SK-N-SH (cell line): ENCODE measurements at regions not wholly inside any gene's neighbourhood (a gene's known extent, or its start where the extent isn't known, plus 50 kb on each side); places are given as distances from the start of the nearest gene placed in this dataset.

ENCODE experiments used
- CTCF ChIA-PET: fragments of 300-600, 350-600 bp; formaldehyde crosslinking; extraction: SDS; loops from one replicate; lab custom pipeline; 2021; lab: Yijun Ruan, JAX
- POLR2A ChIA-PET: fragments of 350-600 bp; sonication (Branson Sonifier 250); formaldehyde crosslinking; extraction: SDS; loops from one replicate; lab custom pipeline; 2020; ENCODE audit warnings: antibody characterized with exemption, inconsistent platforms; lab: Yijun Ruan, JAX
- DNase-seq: peaks from one replicate; pipeline ENCODE4 v3.0.0; 2012
- H2AFZ ChIP-seq: fragments of 200-600 bp; sonication (generic); 2 replicates; pipeline ENCODE4 v1.8.1; 2016; ENCODE audit warnings: antibody characterized with exemption, mild to moderate bottlenecking, low read depth
- H3F3A ChIP-seq: fragments of 200-600 bp; sonication (generic); replicated peaks from 2 replicates; pipeline ENCODE3; 2016; ENCODE audit warnings: antibody characterized with exemption, mild to moderate bottlenecking; ENCODE audit not compliant: insufficient read depth
- H3K27ac ChIP-seq, 2 experiments: fragments of 200-500 bp in 1 of 2; fragments of 200-600 bp in 1 of 2; sonication (Bioruptor generic) in 1 of 2; sonication (generic), shearing (Covaris generic) in 1 of 2; 2 replicates each; pipeline versions ENCODE4 v1.5.1 to v1.6.1; 2014 to 2016; ENCODE audit warnings: low read depth in 2 of 2, inconsistent platforms in 1 of 2, low read length in 1 of 2, mild to moderate bottlenecking in 1 of 2, mixed read lengths in 1 of 2
- H3K27me3 ChIP-seq: fragments of 200-600 bp; sonication (generic), shearing (Covaris generic); 2 replicates; pipeline ENCODE4 v1.6.1; 2016; ENCODE audit warnings: mixed run types; ENCODE audit not compliant: insufficient read depth
- H3K36me3 ChIP-seq, 2 experiments: fragments of 200-500 bp in 1 of 2; fragments of 200-600 bp in 1 of 2; sonication (Bioruptor generic) in 1 of 2; sonication (generic) in 1 of 2; replicated peaks in 1 of 2; 2 replicates each; pipeline versions ENCODE3 to v1.5.1; 2014 to 2016; ENCODE audit warnings: low read length in 1 of 2, mild to moderate bottlenecking in 1 of 2; ENCODE audit not compliant: insufficient read depth in 2 of 2, control insufficient read depth in 1 of 2
- H3K4me1 ChIP-seq, 2 experiments: fragments of 200-500 bp in 1 of 2; fragments of 200-600 bp in 1 of 2; sonication (Bioruptor generic) in 1 of 2; sonication (generic), shearing (Covaris generic) in 1 of 2; 2 replicates each; pipeline versions ENCODE4 v1.5.1 to v1.6.1; 2014 to 2016; ENCODE audit warnings: low read depth in 1 of 2, low read length in 1 of 2, mixed run types in 1 of 2; ENCODE audit not compliant: insufficient read depth in 2 of 2, control insufficient read depth in 1 of 2
- H3K4me2 ChIP-seq: fragments of 200-600 bp; sonication (generic), shearing (Covaris generic); 2 replicates; pipeline ENCODE4 v1.6.1; 2017; ENCODE audit warnings: mixed run types
- H3K4me3 ChIP-seq, 2 experiments: fragments of 200-500 bp in 1 of 2; fragments of 200-600 bp in 1 of 2; sonication (Bioruptor generic) in 1 of 2; sonication (generic), shearing (Covaris generic) in 1 of 2; 2 replicates each; pipeline versions ENCODE4 v1.5.1 to v1.8.1; 2014 to 2016; ENCODE audit warnings: low read depth in 2 of 2, inconsistent platforms in 1 of 2, low read length in 1 of 2, mild to moderate bottlenecking in 1 of 2, mixed read lengths in 1 of 2, moderate library complexity in 1 of 2
- H3K79me2 ChIP-seq: fragments of 200-600 bp; sonication (generic); 2 replicates; pipeline ENCODE4 v1.8.1; 2017; ENCODE audit warnings: mild to moderate bottlenecking; ENCODE audit not compliant: insufficient read depth
- H3K9ac ChIP-seq: fragments of 200-600 bp; sonication (generic); 2 replicates; pipeline ENCODE4 v1.6.1; 2017; ENCODE audit warnings: mixed run types
- H3K9me2 ChIP-seq: fragments of 200-600 bp; sonication (generic); 2 replicates; pipeline ENCODE4 v1.6.1; 2017; ENCODE audit warnings: mixed run types
- H3K9me3 ChIP-seq: fragments of 200-600 bp; sonication (generic); 2 replicates; pipeline ENCODE4 v1.6.1; 2017; ENCODE audit warnings: mixed run types, mild to moderate bottlenecking, moderate library complexity
- H4K20me1 ChIP-seq: fragments of 200-600 bp; sonication (generic); 2 replicates; pipeline ENCODE4 v1.6.1; 2017; ENCODE audit warnings: mild to moderate bottlenecking, mixed run types; ENCODE audit not compliant: insufficient read depth
- CTCF ChIP-seq: fragments of 200-600 bp; sonication (generic); IDR thresholded peaks from 2 replicates; pipeline ENCODE4 v1.6.1; 2017; ENCODE audit warnings: antibody characterized with exemption, mild to moderate bottlenecking, moderate library complexity
- EP300 ChIP-seq, 2 experiments: IDR thresholded peaks; 2 replicates each; pipeline versions ENCODE4 v1.4.0 to v1.6.1; 2012; ENCODE audit warnings: borderline replicate concordance in 1 of 2, low read depth in 1 of 2, low read length in 1 of 2
- EZH2phosphoT487 ChIP-seq: fragments of 200-600 bp; sonication (generic); IDR thresholded peaks from 2 replicates; pipeline ENCODE4 v1.6.1; 2017; ENCODE audit warnings: low read depth, mixed run types, mild to moderate bottlenecking, antibody characterized with exemption, moderate library complexity, borderline replicate concordance
- FOXM1 ChIP-seq: IDR thresholded peaks from 2 replicates; pipeline ENCODE4 v1.4.0; 2012; ENCODE audit warnings: low read depth, mild to moderate bottlenecking
- GABPA ChIP-seq: IDR thresholded peaks from 2 replicates; pipeline ENCODE4 v1.4.0; 2012; ENCODE audit warnings: low read depth, mild to moderate bottlenecking
- IRF3 ChIP-seq: fragments of 150-350 bp; IDR thresholded peaks from 2 replicates; pipeline ENCODE4 v1.6.1; 2016; ENCODE audit warnings: mild to moderate bottlenecking, low read depth, low read length
- MEF2A ChIP-seq: IDR thresholded peaks from 2 replicates; pipeline ENCODE4 v1.4.0; 2012; ENCODE audit warnings: low read depth, borderline replicate concordance
- POLR2AphosphoS5 ChIP-seq: IDR thresholded peaks from 2 replicates; pipeline ENCODE4 v1.6.1; 2012; ENCODE audit warnings: low read depth, low read length
- RCOR1 ChIP-seq: fragments of 150-350 bp; IDR thresholded peaks from 2 replicates; pipeline ENCODE4 v1.6.1; 2017; ENCODE audit warnings: antibody characterized with exemption, low read length
- SMC3 ChIP-seq: IDR thresholded peaks from 2 replicates; pipeline ENCODE4 v1.6.1; 2012; ENCODE audit warnings: low read depth, low read length, improper control_type of control experiment
- TAF1 ChIP-seq: IDR thresholded peaks from 2 replicates; pipeline ENCODE4 v1.6.1; 2012; ENCODE audit warnings: low read depth, mild to moderate bottlenecking, low read length, moderate library complexity, borderline replicate concordance
- TCF12 ChIP-seq: IDR thresholded peaks from 2 replicates; pipeline ENCODE4 v1.4.0; 2012
- TEAD4 ChIP-seq: IDR thresholded peaks from 2 replicates; pipeline ENCODE4 v1.4.0; 2012; ENCODE audit warnings: mild to moderate bottlenecking, borderline replicate concordance; ENCODE audit not compliant: insufficient read depth
- USF1 ChIP-seq: IDR thresholded peaks from 2 replicates; pipeline ENCODE4 v1.4.0; 2012; ENCODE audit warnings: low read depth, borderline replicate concordance
- ZBTB33 ChIP-seq: IDR thresholded peaks from 2 replicates; pipeline ENCODE4 v1.4.0; 2012; ENCODE audit warnings: low read depth, borderline replicate concordance
- WGBS: methylation state at CpG from one replicate; pipeline ENCODE4 v1.1.6; 2017; ENCODE audit warnings: low lambda C conversion rate; 5-methylcytosine and 5-hydroxymethylcytosine counted together

- no peak for TF ChIP-seq EP300 (IDR thresholded peaks at IDR 0.05; ENCODE audit: borderline replicate concordance in 1 of 2, low read depth in 1 of 2, low read length in 1 of 2)
- TF ChIP-seq EZH2phosphoT487 = no peak
- TF ChIP-seq, all 33 proteins: peak for 0
Measured at GRCh38 chr2:52395912-52396311, 1364.0 kb upstream of the NRXN1 start (continued).

GRCh38 chr2:52391621-52392020, 1359.7 kb upstream of the NRXN1 start:
- H2AFZ ChIP-seq = no peak overlapping the region
- no peaks in the 10 kb centered on the region for H3K79me2 ChIP-seq
- no peaks in the 10 kb centered on the region for H4K20me1 ChIP-seq
- no peak overlapping the region for H3K9ac ChIP-seq
- H3K9me3 ChIP-seq = no peaks in the 10 kb centered on the region
- POLR2A ChIA-PET = no interaction called here
- no peak overlapping the region for H3K27ac ChIP-seq
- TF ChIP-seq ZBTB33 = no peak
- no peak for TF ChIP-seq SMC3
- no peak for TF ChIP-seq TCF12
- no peak for TF ChIP-seq FOXM1
- no peak for TF ChIP-seq EP300 (IDR thresholded peaks at IDR 0.05; ENCODE audit: borderline replicate concordance in 1 of 2, low read depth in 1 of 2, low read length in 1 of 2)
- no peak for TF ChIP-seq TEAD4
- no peak for TF ChIP-seq GABPA
- TF ChIP-seq USF1 = no peak
- no peak for TF ChIP-seq RCOR1
- no peak for TF ChIP-seq MEF2A
- TF ChIP-seq CTCF = no peak
- TF ChIP-seq IRF3 = no peak
- no peak for TF ChIP-seq TAF1
- no peak for TF ChIP-seq EZH2phosphoT487
- TF ChIP-seq POLR2AphosphoS5 = no peak
- H3K36me3 ChIP-seq = no peaks in the 10 kb centered on the region
- WGBS = 0% methylated on average over 1 of the region's 1 CpG
- H3K9me2 ChIP-seq = no peaks in the 10 kb centered on the region
- no peaks in the 10 kb centered on the region for H3K4me1 ChIP-seq
- no peak overlapping the region for H3K4me3 ChIP-seq
- no peaks in the 10 kb centered on the region for H3F3A ChIP-seq
- H3K27me3 ChIP-seq = no peaks in the 10 kb centered on the region
- CTCF ChIA-PET = no interaction called here
- DNase-seq = no peak
- H3K4me2 ChIP-seq = no peak overlapping the region
